ENCODE measurements at regions not wholly inside any gene's neighbourhood (a gene's known extent, or its start where the extent isn't known, plus 50 kb on each side); places are given as distances from the start of the nearest gene placed in this dataset.

DNA sequence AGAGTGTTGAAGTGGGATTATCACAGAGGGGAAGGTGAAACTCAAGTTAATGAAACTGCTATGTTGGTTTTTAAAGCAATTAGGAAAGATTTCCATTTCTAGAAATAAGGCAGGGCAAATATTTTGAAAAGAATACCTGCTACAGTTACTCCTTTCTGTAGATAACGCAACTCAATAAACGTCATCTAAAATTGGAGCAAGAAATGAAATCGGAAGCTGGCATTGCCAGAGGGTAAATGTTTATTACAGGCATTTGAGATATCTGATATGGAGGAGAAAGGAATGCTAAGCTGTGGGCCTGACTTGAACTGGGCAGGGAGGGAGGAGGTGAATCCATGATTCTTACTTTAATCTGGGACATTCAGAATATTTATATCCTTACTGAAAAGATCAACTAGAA is 217.0 kb upstream of the ADARB2 start:
- TF ChIP-seq, protein P1, sequence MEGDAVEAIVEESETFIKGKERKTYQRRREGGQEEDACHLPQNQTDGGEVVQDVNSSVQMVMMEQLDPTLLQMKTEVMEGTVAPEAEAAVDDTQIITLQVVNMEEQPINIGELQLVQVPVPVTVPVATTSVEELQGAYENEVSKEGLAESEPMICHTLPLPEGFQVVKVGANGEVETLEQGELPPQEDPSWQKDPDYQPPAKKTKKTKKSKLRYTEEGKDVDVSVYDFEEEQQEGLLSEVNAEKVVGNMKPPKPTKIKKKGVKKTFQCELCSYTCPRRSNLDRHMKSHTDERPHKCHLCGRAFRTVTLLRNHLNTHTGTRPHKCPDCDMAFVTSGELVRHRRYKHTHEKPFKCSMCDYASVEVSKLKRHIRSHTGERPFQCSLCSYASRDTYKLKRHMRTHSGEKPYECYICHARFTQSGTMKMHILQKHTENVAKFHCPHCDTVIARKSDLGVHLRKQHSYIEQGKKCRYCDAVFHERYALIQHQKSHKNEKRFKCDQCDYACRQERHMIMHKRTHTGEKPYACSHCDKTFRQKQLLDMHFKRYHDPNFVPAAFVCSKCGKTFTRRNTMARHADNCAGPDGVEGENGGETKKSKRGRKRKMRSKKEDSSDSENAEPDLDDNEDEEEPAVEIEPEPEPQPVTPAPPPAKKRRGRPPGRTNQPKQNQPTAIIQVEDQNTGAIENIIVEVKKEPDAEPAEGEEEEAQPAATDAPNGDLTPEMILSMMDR (conservative IDR thresholded peaks at IDR 0.05): no peak
- no peak for DNase-seq (ENCODE audit: extremely low spot score, unreplicated experiment)
- H3K27me3 Mint-ChIP-seq: no peaks in the 10 kb centered on the region
- H3K9me3 Mint-ChIP-seq: no peaks in the 10 kb centered on the region
- H3K27ac Mint-ChIP-seq: no peak overlapping the region
- H3K4me3 Mint-ChIP-seq: no peak overlapping the region
- peaks cover 20% of the 10 kb centered on the region for H3K4me1 Mint-ChIP-seq (ENCODE audit: unreplicated experiment)
- H3K36me3 Mint-ChIP-seq: no peaks in the 10 kb centered on the region

DNA sequence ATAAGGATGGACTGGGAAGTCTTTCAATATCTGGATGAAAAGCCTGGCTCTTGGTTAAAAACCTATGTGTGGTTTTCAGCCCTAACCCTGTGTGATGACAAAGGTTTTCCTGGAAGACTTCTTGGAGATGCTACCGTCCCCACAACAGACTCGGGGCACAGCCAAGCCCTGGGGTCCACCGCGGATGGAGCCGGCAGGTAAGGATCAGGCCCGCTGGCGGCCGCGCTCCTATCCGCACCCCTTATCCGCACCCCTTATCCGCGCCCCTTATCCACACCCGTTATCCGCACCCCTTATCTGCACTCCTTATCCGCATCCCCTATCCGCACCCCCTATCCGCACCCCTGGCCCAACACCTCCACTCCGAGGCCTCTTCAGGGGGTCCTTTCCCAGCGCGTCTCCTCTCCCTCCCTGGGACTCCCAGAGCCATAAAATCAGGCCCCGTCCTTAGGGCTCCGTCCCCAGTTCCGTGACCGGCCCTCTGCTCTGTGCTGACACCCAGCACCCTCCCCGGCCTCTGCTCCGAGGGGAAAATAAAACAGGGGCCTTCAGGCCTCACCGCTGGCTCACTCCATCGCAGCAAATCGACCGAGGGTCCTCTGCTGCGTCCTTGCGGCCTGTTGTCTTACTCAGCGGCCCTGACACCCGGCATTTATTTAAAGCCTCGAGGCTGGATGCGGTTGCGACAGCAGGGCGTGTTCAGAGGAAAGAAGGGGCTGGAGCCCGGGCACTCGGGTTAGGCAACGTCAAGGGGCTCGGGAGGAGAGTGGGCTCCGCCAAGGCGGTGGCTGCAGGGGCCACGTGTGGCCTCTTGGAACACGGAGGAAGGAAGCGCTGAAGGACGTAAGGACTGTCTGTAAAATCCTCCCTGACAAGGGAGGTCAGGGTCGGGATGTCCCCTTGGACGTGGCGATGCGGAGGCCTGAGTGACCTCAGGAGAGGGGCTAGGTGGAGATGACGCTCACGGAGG is 215.1 kb upstream of the ADARB2 start:
- H3K27me3 Mint-ChIP-seq: no peaks in the 10 kb centered on the region
- H3K4me1 Mint-ChIP-seq (ENCODE audit: unreplicated experiment): peaks cover 20% of the 10 kb centered on the region
- TF ChIP-seq, protein P1 (conservative IDR thresholded peaks at IDR 0.05): no peak
- no peak overlapping the region for H3K4me3 Mint-ChIP-seq
- H3K27ac Mint-ChIP-seq: no peak overlapping the region
- no peaks in the 10 kb centered on the region for H3K9me3 Mint-ChIP-seq
- H3K36me3 Mint-ChIP-seq: no peaks in the 10 kb centered on the region
- no peak for DNase-seq (ENCODE audit: extremely low spot score, unreplicated experiment)

DNA sequence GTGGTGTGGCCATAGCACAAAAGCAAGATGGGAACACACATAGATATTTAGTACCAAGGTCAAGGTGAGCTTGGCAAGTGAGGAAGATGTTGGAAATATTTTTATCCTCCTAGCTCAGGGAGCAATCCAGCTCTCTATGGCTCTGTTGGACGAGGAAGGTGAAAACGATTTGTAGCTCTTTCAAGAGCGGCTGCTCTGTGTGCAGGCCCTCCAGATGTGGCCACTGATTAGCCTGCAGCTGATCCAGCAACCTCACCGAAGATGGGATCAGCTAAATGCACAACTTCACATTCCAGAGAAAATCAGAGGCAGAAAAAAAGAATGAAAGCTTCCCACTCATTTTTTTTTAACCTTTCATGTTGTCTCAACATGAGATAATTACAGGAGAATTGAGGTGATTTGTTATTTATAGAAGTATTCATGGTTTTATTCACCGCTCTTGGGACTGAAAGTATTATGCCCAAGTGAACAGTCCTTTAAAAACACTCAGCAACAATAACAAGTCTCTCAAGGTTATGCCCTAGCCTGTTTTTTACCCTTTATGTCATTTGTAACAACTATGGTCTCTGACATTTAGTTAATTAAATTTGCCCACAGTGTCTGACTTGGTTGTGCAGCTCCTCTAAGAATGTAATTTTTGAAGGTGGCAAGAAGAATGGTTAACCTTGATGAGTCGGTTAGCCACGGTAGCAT is 213.6 kb upstream of the ADARB2 start:
- H3K9me3 Mint-ChIP-seq: no peaks in the 10 kb centered on the region
- H3K27me3 Mint-ChIP-seq: no peaks in the 10 kb centered on the region
- H3K4me3 Mint-ChIP-seq: no peak overlapping the region
- no peaks in the 10 kb centered on the region for H3K36me3 Mint-ChIP-seq
- H3K27ac Mint-ChIP-seq: no peak overlapping the region
- TF ChIP-seq, protein P1 (conservative IDR thresholded peaks at IDR 0.05): no peak
- DNase-seq (ENCODE audit: extremely low spot score, unreplicated experiment): no peak
- H3K4me1 Mint-ChIP-seq (ENCODE audit: unreplicated experiment): peaks cover 20% of the 10 kb centered on the region

DNA sequence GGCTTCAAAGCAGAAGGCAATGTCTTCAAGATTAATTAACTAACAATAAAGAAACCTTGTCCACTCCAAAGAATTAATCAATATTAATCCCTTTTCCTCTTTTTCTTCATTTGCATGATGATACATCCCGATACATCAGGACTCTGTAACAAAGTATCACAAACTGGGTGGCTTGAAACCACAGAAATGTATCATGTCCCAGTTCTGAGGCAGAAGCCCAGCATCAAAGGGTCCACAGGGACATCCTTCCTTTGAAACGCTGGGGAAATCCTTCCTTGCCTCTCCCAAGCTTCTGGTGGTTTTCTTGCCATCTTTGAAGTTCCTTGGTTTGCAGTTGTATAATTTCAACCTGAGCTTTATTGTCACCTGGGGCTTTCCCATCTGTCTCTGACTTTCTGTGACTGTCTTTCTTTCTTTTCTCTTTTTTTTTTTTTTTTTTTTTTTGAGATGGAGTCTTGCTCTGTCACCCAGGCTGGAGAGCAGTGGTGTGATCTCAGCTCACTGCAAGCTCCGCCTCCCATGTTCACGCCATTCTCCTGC is 210.2 kb upstream of the ADARB2 start:
- no peaks in the 10 kb centered on the region for H3K36me3 Mint-ChIP-seq
- no peak for DNase-seq (ENCODE audit: extremely low spot score, unreplicated experiment)
- no peak overlapping the region for H3K27ac Mint-ChIP-seq
- TF ChIP-seq, protein P1 (conservative IDR thresholded peaks at IDR 0.05): no peak
- H3K9me3 Mint-ChIP-seq: peaks cover 6% of the 10 kb centered on the region
- no peak overlapping the region for H3K4me3 Mint-ChIP-seq
- H3K4me1 Mint-ChIP-seq (ENCODE audit: unreplicated experiment): peaks cover 22% of the 10 kb centered on the region
- H3K27me3 Mint-ChIP-seq: peaks cover 5% of the 10 kb centered on the region

DNA sequence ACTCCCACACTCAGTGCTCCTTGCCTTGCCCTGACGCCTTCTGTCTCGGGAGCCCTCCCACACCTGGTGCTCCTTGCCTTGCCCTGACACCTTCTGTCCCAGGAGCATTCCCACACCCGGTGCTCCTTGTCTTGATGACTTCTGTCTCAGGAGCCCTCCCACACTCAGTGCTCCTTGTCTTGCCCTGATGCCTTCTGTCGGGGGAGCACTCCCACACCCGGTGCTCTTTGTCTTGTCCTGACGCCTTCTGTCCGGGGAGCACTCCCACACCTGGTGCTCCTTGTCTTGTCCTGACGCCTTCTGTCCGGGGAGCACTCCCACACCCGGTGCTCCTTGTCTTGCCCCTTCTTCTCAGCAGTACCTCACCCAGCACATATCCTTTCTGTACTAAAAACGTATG is 207.2 kb upstream of the ADARB2 start:
- H3K9me3 Mint-ChIP-seq: peaks cover 8% of the 10 kb centered on the region
- TF ChIP-seq, protein P1 (conservative IDR thresholded peaks at IDR 0.05): no peak
- peaks cover 14% of the 10 kb centered on the region for H3K4me1 Mint-ChIP-seq (ENCODE audit: unreplicated experiment)
- H3K4me3 Mint-ChIP-seq: no peak overlapping the region
- no peak overlapping the region for H3K27ac Mint-ChIP-seq
- no peak for DNase-seq (ENCODE audit: extremely low spot score, unreplicated experiment)
- no peaks in the 10 kb centered on the region for H3K36me3 Mint-ChIP-seq
- peaks cover 5% of the 10 kb centered on the region for H3K27me3 Mint-ChIP-seq
